Liver (tissue), 8 donors: ENCODE measurements at regions not wholly inside any gene's neighbourhood (a gene's known extent, or its start where the extent isn't known, plus 50 kb on each side); places are given as distances from the start of the nearest gene placed in this dataset.

Source experiments
- DNase-seq: peaks from one replicate; pipeline ENCODE4 v3.0.0-alpha.2; 2017; ENCODE audit warnings: low spot score
- H3K27ac ChIP-seq, 2 donors: one replicate each; pipeline ENCODE4 v1.7.0; 2013; ENCODE audit warnings: inconsistent platforms in 2 of 2, low read length in 2 of 2, control low read depth in 1 of 2, low read depth in 1 of 2, mild to moderate bottlenecking in 1 of 2
- H3K27me3 ChIP-seq, 4 donors: one replicate each; pipeline versions ENCODE4 v1.6.1 to v1.7.0; 2013; ENCODE audit warnings: low read length in 3 of 4, inconsistent platforms in 1 of 4, mild to moderate bottlenecking in 1 of 4, moderate library complexity in 1 of 4; ENCODE audit not compliant: control insufficient read depth in 4 of 4, insufficient read depth in 4 of 4
- H3K36me3 ChIP-seq, 4 donors: one replicate each; pipeline versions ENCODE4 v1.6.1 to v1.7.0; 2013; ENCODE audit warnings: low read length in 3 of 4, mild to moderate bottlenecking in 3 of 4, low read depth in 1 of 4, moderate library complexity in 1 of 4; ENCODE audit not compliant: control insufficient read depth in 4 of 4, insufficient read depth in 3 of 4
- H3K4me1 ChIP-seq, 4 donors: one replicate each; pipeline versions ENCODE4 v1.6.1 to v1.7.0; 2013; ENCODE audit warnings: low read length in 3 of 4, mild to moderate bottlenecking in 3 of 4, moderate library complexity in 1 of 4; ENCODE audit not compliant: control insufficient read depth in 4 of 4, insufficient read depth in 4 of 4
- H3K4me3 ChIP-seq, 3 donors: one replicate each; pipeline versions ENCODE4 v1.6.1 to v1.7.0; 2013; ENCODE audit warnings: low read length in 3 of 3, control low read depth in 1 of 3, low read depth in 1 of 3, mild to moderate bottlenecking in 1 of 3
- H3K9ac ChIP-seq, 2 donors: one replicate each; pipeline ENCODE4 v1.7.0; 2013; ENCODE audit warnings: low read length in 2 of 2, mild to moderate bottlenecking in 2 of 2, moderate library complexity in 2 of 2, control low read depth in 1 of 2, low read depth in 1 of 2
- H3K9me3 ChIP-seq, 4 donors: one replicate each; pipeline versions ENCODE4 v1.6.1 to v1.7.0; 2013; ENCODE audit warnings: low read length in 3 of 4; ENCODE audit not compliant: control insufficient read depth in 4 of 4
- EGR1 ChIP-seq, 2 donors: IDR thresholded peaks; 2 replicates each; pipeline ENCODE4 v1.6.1; 2016 to 2018; ENCODE audit warnings: antibody characterized with exemption in 2 of 2, low read depth in 2 of 2
- FOXA1 ChIP-seq: IDR thresholded peaks from 2 replicates; pipeline ENCODE4 v1.6.1; 2016; ENCODE audit warnings: antibody characterized with exemption
- FOXA2 ChIP-seq: IDR thresholded peaks from 2 replicates; pipeline ENCODE4 v1.6.1; 2016; ENCODE audit warnings: antibody characterized with exemption
- GABPA ChIP-seq, 2 donors: IDR thresholded peaks in 1 of 2; conservative IDR thresholded peaks in 1 of 2; 2 replicates each; pipeline ENCODE4 v1.6.1; 2016; ENCODE audit warnings: antibody characterized with exemption in 2 of 2, mild to moderate bottlenecking in 1 of 2, moderate library complexity in 1 of 2
- HNF4A ChIP-seq, 2 donors: conservative IDR thresholded peaks; 2 replicates each; pipeline ENCODE4 v1.6.1; 2016; ENCODE audit warnings: antibody characterized with exemption in 2 of 2, mild to moderate bottlenecking in 2 of 2
- HNF4G ChIP-seq: IDR thresholded peaks from 2 replicates; pipeline ENCODE4 v1.6.1; 2016; ENCODE audit warnings: antibody characterized with exemption
- JUND ChIP-seq, 2 donors: IDR thresholded peaks; 2 replicates each; pipeline ENCODE4 v1.6.1; 2016; ENCODE audit warnings: antibody characterized with exemption in 2 of 2
- RAD21 ChIP-seq, 2 donors: IDR thresholded peaks; 2 replicates each; pipeline ENCODE4 v1.6.1; 2016; ENCODE audit warnings: antibody characterized with exemption in 2 of 2, mild to moderate bottlenecking in 2 of 2
- RXRA ChIP-seq, 2 donors: IDR thresholded peaks; 2 replicates each; pipeline ENCODE4 v1.6.1; 2017 to 2018; ENCODE audit warnings: antibody characterized with exemption in 2 of 2, mild to moderate bottlenecking in 1 of 2
- SP1 ChIP-seq: IDR thresholded peaks from 2 replicates; pipeline ENCODE4 v1.6.1; 2018; ENCODE audit warnings: antibody characterized with exemption, mild to moderate bottlenecking
- TAF1 ChIP-seq: conservative IDR thresholded peaks from 2 replicates; pipeline ENCODE4 v1.6.1; 2016; ENCODE audit warnings: antibody characterized with exemption, mild to moderate bottlenecking
- YY1 ChIP-seq: IDR thresholded peaks from 2 replicates; pipeline ENCODE4 v1.6.1; 2016; ENCODE audit warnings: antibody characterized with exemption, mild to moderate bottlenecking
- WGBS: extraction: QIAGEN DNeasy Blood & Tissue Kit; methylation state at CpG from one replicate; pipeline ENCODE4 v1.1.7; 2013; 5-methylcytosine and 5-hydroxymethylcytosine counted together
- TF ChIP-seq, protein P1 (sequence below): IDR thresholded peaks from 2 replicates; pipeline ENCODE4 v1.6.1; 2016; ENCODE audit warnings: antibody characterized with exemption, mild to moderate bottlenecking
- TF ChIP-seq, protein P2 (sequence below): IDR thresholded peaks from 2 replicates; pipeline ENCODE4 v1.6.1; 2016; ENCODE audit warnings: antibody characterized with exemption
- TF ChIP-seq, protein P3 (sequence below): IDR thresholded peaks from 2 replicates; pipeline ENCODE4 v1.6.1; 2016; ENCODE audit warnings: antibody characterized with exemption
- TF ChIP-seq, protein P4 (sequence below): fragments of 150-350 bp; IDR thresholded peaks from 2 replicates; pipeline ENCODE4 v1.5.1; 2017; ENCODE audit warnings: improper control_type of control experiment, low read depth, low read length; ENCODE audit not compliant: missing input control
- TF ChIP-seq, protein P5 (sequence below): IDR thresholded peaks from 2 replicates; pipeline ENCODE4 v1.6.1; 2016; ENCODE audit warnings: antibody characterized with exemption
- donor health status: healthy.
- donor health status: healthy.
- donor health status: healthy.
- donor health status: healthy.
- donor health status: healthy.

DNA sequence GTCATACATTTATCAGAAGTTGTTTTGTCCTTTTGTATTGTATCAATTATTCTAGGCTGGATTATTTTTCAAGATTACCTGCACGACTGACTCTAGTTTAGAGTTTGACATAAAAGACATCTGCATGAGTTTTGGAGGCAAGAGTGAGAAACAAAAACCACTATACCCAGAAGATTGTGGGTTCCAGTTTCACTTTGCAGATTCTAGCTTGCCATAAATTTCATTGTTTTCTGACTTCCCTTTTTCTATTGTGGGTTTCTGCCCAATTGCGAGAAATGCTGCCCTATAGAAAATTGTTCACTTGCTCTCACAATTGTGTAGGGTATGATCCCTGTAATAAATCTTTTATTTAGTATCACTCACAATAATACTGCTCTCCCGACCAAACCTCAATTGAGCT is 1043.4 kb upstream of the CDH10 start:
- no peaks in the 10 kb centered on the region for H3K9me3 ChIP-seq
- 73% methylated on average over 3 of the region's 3 CpGs for WGBS
- no peaks in the 10 kb centered on the region for H3K27me3 ChIP-seq
- TF ChIP-seq, protein P1, sequence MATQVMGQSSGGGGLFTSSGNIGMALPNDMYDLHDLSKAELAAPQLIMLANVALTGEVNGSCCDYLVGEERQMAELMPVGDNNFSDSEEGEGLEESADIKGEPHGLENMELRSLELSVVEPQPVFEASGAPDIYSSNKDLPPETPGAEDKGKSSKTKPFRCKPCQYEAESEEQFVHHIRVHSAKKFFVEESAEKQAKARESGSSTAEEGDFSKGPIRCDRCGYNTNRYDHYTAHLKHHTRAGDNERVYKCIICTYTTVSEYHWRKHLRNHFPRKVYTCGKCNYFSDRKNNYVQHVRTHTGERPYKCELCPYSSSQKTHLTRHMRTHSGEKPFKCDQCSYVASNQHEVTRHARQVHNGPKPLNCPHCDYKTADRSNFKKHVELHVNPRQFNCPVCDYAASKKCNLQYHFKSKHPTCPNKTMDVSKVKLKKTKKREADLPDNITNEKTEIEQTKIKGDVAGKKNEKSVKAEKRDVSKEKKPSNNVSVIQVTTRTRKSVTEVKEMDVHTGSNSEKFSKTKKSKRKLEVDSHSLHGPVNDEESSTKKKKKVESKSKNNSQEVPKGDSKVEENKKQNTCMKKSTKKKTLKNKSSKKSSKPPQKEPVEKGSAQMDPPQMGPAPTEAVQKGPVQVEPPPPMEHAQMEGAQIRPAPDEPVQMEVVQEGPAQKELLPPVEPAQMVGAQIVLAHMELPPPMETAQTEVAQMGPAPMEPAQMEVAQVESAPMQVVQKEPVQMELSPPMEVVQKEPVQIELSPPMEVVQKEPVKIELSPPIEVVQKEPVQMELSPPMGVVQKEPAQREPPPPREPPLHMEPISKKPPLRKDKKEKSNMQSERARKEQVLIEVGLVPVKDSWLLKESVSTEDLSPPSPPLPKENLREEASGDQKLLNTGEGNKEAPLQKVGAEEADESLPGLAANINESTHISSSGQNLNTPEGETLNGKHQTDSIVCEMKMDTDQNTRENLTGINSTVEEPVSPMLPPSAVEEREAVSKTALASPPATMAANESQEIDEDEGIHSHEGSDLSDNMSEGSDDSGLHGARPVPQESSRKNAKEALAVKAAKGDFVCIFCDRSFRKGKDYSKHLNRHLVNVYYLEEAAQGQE, result no peak
- TF ChIP-seq FOXA2 (no peak), TAF1 (no peak), JUND (IDR thresholded peaks at IDR 0.05) (no peak), HNF4G (no peak), GABPA (IDR thresholded peaks at IDR 0.05 in 1 of 2, conservative IDR thresholded peaks at IDR 0.05 in 1 of 2) (no peak), RAD21 (IDR thresholded peaks at IDR 0.05) (no peak), EGR1 (IDR thresholded peaks at IDR 0.05; ENCODE audit: low read depth in 2 of 2) (no peak), YY1 (no peak), SP1 (no peak)
- TF ChIP-seq, protein P2, sequence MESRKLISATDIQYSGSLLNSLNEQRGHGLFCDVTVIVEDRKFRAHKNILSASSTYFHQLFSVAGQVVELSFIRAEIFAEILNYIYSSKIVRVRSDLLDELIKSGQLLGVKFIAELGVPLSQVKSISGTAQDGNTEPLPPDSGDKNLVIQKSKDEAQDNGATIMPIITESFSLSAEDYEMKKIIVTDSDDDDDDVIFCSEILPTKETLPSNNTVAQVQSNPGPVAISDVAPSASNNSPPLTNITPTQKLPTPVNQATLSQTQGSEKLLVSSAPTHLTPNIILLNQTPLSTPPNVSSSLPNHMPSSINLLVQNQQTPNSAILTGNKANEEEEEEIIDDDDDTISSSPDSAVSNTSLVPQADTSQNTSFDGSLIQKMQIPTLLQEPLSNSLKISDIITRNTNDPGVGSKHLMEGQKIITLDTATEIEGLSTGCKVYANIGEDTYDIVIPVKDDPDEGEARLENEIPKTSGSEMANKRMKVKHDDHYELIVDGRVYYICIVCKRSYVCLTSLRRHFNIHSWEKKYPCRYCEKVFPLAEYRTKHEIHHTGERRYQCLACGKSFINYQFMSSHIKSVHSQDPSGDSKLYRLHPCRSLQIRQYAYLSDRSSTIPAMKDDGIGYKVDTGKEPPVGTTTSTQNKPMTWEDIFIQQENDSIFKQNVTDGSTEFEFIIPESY, result no peak
- TF ChIP-seq, protein P3, sequence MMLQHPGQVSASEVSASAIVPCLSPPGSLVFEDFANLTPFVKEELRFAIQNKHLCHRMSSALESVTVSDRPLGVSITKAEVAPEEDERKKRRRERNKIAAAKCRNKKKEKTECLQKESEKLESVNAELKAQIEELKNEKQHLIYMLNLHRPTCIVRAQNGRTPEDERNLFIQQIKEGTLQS, result no peak
- TF ChIP-seq, protein P4, sequence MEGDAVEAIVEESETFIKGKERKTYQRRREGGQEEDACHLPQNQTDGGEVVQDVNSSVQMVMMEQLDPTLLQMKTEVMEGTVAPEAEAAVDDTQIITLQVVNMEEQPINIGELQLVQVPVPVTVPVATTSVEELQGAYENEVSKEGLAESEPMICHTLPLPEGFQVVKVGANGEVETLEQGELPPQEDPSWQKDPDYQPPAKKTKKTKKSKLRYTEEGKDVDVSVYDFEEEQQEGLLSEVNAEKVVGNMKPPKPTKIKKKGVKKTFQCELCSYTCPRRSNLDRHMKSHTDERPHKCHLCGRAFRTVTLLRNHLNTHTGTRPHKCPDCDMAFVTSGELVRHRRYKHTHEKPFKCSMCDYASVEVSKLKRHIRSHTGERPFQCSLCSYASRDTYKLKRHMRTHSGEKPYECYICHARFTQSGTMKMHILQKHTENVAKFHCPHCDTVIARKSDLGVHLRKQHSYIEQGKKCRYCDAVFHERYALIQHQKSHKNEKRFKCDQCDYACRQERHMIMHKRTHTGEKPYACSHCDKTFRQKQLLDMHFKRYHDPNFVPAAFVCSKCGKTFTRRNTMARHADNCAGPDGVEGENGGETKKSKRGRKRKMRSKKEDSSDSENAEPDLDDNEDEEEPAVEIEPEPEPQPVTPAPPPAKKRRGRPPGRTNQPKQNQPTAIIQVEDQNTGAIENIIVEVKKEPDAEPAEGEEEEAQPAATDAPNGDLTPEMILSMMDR, result no peak
- no peaks in the 10 kb centered on the region for H3K4me1 ChIP-seq
- H3K27ac ChIP-seq, result no peak overlapping the region
- H3K9ac ChIP-seq, result no peak overlapping the region
- no peak overlapping the region for H3K4me3 ChIP-seq
- DNase-seq, result no peak
- H3K36me3 ChIP-seq, result no peaks in the 10 kb centered on the region

DNA sequence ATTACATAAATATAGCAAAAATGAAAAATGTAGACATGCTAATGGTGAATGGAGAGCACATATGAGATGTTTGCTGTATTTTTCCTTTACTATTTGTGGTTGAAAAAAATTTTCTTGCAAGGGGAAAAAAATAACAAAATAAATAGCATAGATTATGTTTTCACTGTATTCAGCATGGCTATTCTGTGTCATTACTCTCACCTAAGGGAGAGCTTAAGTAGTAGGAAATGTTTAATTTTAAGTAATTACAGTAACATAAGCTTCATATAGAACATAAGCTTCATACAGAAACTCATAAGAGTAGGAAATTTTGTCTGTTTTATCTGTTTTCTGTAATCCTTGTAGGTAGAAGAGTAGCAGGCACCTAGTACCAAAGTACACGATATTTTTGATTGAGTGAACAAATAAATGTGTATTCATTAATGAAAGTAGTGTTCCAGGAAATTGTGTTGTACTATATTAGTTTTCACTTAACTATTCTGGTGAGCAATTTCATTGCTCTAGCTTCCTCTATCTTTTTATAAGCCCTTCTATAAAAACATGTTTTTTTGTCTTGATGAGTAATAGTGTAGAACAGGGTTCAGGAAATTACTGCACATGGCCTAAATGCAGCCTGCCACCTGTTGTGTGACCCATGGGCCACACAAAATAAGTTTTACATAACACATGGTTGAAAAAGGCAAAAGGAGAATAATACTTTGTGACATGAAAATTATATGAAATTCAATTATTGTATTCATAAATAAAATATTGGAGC is 1025.0 kb upstream of the CDH10 start:
- Histone ChIP-seq H3K9me3 (peaks cover 0 to 5% (median 0%) of the 10 kb centered on the region in 4 donors), H3K36me3 (no peaks in the 10 kb centered on the region), H3K4me1 (peaks cover 4 to 8% (median 7%) of the 10 kb centered on the region in 4 donors), H3K4me3 (no peak overlapping the region), H3K27ac (peak overlapping the region; percentile 32 to 66), H3K27me3 (no peaks in the 10 kb centered on the region), H3K9ac (no peak overlapping the region)
- 24% methylated on average over 1 of the region's 1 CpG for WGBS
- no peak for DNase-seq
- TF ChIP-seq TAF1 (no peak), FOXA1 (no peak), RXRA (IDR thresholded peaks at IDR 0.05) (peak in 1 of 2 donors; percentile 26), EGR1 (IDR thresholded peaks at IDR 0.05; ENCODE audit: low read depth in 2 of 2) (no peak), JUND (IDR thresholded peaks at IDR 0.05) (peak in 1 of 2 donors; percentile 45), RAD21 (IDR thresholded peaks at IDR 0.05) (no peak), HNF4G (no peak), GABPA (IDR thresholded peaks at IDR 0.05 in 1 of 2, conservative IDR thresholded peaks at IDR 0.05 in 1 of 2) (no peak), FOXA2 (no peak), YY1 (peak; percentile 26), HNF4A (conservative IDR thresholded peaks at IDR 0.05) (peak; percentile 65 to 81)
- TF ChIP-seq, protein P2, result no peak
- TF ChIP-seq, protein P3, result no peak
- TF ChIP-seq, protein P5, sequence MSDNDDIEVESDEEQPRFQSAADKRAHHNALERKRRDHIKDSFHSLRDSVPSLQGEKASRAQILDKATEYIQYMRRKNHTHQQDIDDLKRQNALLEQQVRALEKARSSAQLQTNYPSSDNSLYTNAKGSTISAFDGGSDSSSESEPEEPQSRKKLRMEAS, result peak; percentile 15
- TF ChIP-seq, protein P4, result no peak
